ENCODE measurements at regions not wholly inside any gene's neighbourhood (a gene's known extent, or its start where the extent isn't known, plus 50 kb on each side); places are given as distances from the start of the nearest gene placed in this dataset.

GRCh38 chr6:125512621-125513020, 210.9 kb upstream of the HDDC2 start:
- TF ChIP-seq EZH2phosphoT487 (IDR thresholded peaks at IDR 0.05; ENCODE audit: unreplicated experiment) (no peak), CTCF (conservative IDR thresholded peaks at IDR 0.05; ENCODE audit: low read depth in 2 of 2) (peak; percentile 77 to 80), REST (IDR thresholded peaks at IDR 0.05; ENCODE audit: unreplicated experiment) (no peak), POLR2AphosphoS5 (IDR thresholded peaks at IDR 0.05; ENCODE audit: low read depth) (no peak), EZH2 (IDR thresholded peaks at IDR 0.05; ENCODE audit: low read depth, unreplicated experiment) (no peak), CREB1 (CRISPR knock-in tag; IDR thresholded peaks at IDR 0.05; ENCODE audit: low read depth) (no peak), ZNF331 (CRISPR knock-in tag; IDR thresholded peaks at IDR 0.05; ENCODE audit: low read depth) (no peak), JUNB (IDR thresholded peaks at IDR 0.05; ENCODE audit: unreplicated experiment) (no peak), NANOG (IDR thresholded peaks at IDR 0.05; ENCODE audit: borderline replicate concordance) (no peak), ETS1 (IDR thresholded peaks at IDR 0.05) (no peak), ZNF114 (CRISPR knock-in tag; IDR thresholded peaks at IDR 0.05) (no peak), ZNF462 (CRISPR knock-in tag; IDR thresholded peaks at IDR 0.05) (no peak), STAT1 (IDR thresholded peaks at IDR 0.05; ENCODE audit: unreplicated experiment) (no peak)

Data from GM23338 (cell line).